Peyer's patch (tissue), 4 donors: ENCODE measurements at regions not wholly inside any gene's neighbourhood (a gene's known extent, or its start where the extent isn't known, plus 50 kb on each side); places are given as distances from the start of the nearest gene placed in this dataset.

Experiments used
- DNase-seq, 3 donors: peaks; one replicate each; pipeline ENCODE4 v3.0.0-alpha.2; 2017 to 2019
- H3K27ac ChIP-seq, 4 donors: fragments of 200-600 bp; sonication (generic); one replicate each; pipeline ENCODE4 v1.5.1; 2016 to 2019
- H3K27me3 ChIP-seq, 2 donors: fragments of 200-600 bp; sonication (generic); one replicate each; pipeline ENCODE4 v1.5.1; 2019
- H3K36me3 ChIP-seq, 3 donors: fragments of 200-600 bp; sonication (generic); one replicate each; pipeline ENCODE4 v1.5.1; 2016 to 2019
- H3K4me1 ChIP-seq, 4 donors: fragments of 200-600 bp; sonication (generic); one replicate each; pipeline ENCODE4 v1.5.1; 2016 to 2019
- H3K4me3 ChIP-seq, 4 donors: fragments of 200-600 bp; sonication (generic); 1 replicate in 3 of 4; 2 replicates in 1 of 4; pipeline ENCODE4 v1.5.1; 2016 to 2019; ENCODE audit warnings: mild to moderate bottlenecking in 1 of 4
- H3K9me3 ChIP-seq, 4 donors: fragments of 200-600 bp; sonication (generic); one replicate each; pipeline ENCODE4 v1.5.1; 2016 to 2019; ENCODE audit warnings: mild to moderate bottlenecking in 1 of 4
- POLR2A ChIP-seq, 2 donors: fragments of 450-650 bp; IDR thresholded peaks; one replicate each; pipeline ENCODE4 v1.5.1; 2017; ENCODE audit warnings: antibody characterized with exemption in 2 of 2, mild to moderate bottlenecking in 2 of 2, moderate library complexity in 2 of 2
- TF ChIP-seq, protein P1 (sequence below), 6 experiments: fragments of 450-650 bp in 4 of 6; fragments of 200-600 bp in 2 of 6; sonication (generic) in 1 of 6; IDR thresholded peaks; one replicate each; pipeline ENCODE4 v1.5.1; 2017 to 2019; ENCODE audit warnings: antibody characterized with exemption in 6 of 6, mild to moderate bottlenecking in 3 of 6, moderate library complexity in 1 of 6

DNA sequence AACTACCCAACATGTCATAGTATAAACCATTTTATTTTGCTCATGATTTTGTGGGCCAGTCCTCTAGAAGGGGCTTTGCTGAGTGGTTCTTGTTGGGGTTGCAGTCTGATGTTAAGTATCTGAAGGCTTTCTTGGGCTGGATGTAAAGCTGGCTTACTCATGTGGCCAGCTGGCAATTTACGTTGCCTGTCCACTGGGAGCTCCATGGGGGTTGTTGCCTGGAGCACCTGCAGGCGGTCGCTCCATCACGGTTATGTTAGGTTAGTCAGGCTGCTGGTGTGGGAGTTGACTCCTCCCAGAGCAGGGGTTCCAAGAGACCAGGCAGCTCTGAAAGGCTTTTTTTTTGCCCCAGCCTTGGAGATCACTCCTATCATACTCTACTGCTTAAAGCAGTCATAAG, 98.1 kb downstream of the NR1D2 start:
- Histone ChIP-seq H3K4me1 (no peaks in the 10 kb centered on the region), H3K27ac (peak overlapping the region in 3 of 4 donors; percentile 29 to 67 (median 59))

DNA sequence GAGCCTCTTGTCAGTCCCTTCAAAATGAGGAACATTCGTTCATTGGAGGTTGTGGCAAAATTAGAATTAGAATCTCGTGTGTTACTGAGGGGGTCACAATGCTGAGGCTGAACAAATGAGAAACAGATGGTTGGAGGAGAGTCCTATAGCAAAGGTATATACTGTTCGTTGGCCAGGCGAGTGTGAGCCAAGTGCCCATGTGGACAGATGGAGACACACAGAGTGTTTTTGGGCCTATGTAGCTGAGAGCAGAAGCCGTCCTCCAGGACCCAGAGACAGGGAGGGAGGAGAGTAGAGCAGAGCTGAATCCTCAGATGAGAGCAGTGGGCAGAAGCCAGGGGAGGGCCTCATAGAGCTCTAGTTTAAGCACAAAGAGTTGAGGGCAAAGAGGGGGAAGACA, 98.9 kb downstream of the NR1D2 start:
- H3K27ac ChIP-seq = no peak overlapping the region
- H3K4me1 ChIP-seq = no peaks in the 10 kb centered on the region
- no peak overlapping the region for H3K4me3 ChIP-seq
- no peaks in the 10 kb centered on the region for H3K27me3 ChIP-seq
- no peak for TF ChIP-seq POLR2A (IDR thresholded peaks at IDR 0.05)
- TF ChIP-seq, protein P1, sequence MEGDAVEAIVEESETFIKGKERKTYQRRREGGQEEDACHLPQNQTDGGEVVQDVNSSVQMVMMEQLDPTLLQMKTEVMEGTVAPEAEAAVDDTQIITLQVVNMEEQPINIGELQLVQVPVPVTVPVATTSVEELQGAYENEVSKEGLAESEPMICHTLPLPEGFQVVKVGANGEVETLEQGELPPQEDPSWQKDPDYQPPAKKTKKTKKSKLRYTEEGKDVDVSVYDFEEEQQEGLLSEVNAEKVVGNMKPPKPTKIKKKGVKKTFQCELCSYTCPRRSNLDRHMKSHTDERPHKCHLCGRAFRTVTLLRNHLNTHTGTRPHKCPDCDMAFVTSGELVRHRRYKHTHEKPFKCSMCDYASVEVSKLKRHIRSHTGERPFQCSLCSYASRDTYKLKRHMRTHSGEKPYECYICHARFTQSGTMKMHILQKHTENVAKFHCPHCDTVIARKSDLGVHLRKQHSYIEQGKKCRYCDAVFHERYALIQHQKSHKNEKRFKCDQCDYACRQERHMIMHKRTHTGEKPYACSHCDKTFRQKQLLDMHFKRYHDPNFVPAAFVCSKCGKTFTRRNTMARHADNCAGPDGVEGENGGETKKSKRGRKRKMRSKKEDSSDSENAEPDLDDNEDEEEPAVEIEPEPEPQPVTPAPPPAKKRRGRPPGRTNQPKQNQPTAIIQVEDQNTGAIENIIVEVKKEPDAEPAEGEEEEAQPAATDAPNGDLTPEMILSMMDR (IDR thresholded peaks at IDR 0.05) = no peak
- no peak for DNase-seq
- no peaks in the 10 kb centered on the region for H3K36me3 ChIP-seq
- H3K9me3 ChIP-seq = no peaks in the 10 kb centered on the region

More for the DNA sequence above, 98.1 kb downstream of the NR1D2 start:
- no peaks in the 10 kb centered on the region for H3K27me3 ChIP-seq
- DNase-seq = no peak
- no peaks in the 10 kb centered on the region for H3K9me3 ChIP-seq
- H3K4me3 ChIP-seq = no peak overlapping the region
- no peak for TF ChIP-seq POLR2A (IDR thresholded peaks at IDR 0.05)
- TF ChIP-seq, protein P1 (IDR thresholded peaks at IDR 0.05) = no peak
- H3K36me3 ChIP-seq = no peaks in the 10 kb centered on the region

DNA sequence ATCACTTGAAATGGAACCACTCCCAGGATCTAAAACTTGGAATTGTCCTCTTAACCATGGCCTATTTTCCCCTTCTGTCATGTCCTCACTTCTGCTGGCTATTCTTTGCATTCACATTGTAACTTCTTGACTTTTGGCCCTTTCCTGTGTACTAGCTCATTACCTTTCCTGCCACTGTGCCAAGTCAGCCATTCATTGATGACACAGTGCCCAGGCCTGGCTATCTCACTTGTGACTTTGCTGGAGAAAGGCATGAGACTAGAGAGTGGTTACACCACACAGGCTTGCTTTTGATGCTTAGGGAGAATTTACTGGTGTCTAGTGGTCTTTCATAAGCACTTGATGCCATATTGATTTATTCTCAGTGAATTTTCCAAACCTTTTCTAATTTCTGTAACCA, 101.1 kb downstream of the NR1D2 start:
- H3K27ac ChIP-seq = no peak overlapping the region
- DNase-seq = no peak
- no peaks in the 10 kb centered on the region for H3K9me3 ChIP-seq
- H3K4me3 ChIP-seq = no peak overlapping the region
- H3K27me3 ChIP-seq = no peaks in the 10 kb centered on the region
- no peaks in the 10 kb centered on the region for H3K36me3 ChIP-seq
- no peaks in the 10 kb centered on the region for H3K4me1 ChIP-seq
- TF ChIP-seq POLR2A (IDR thresholded peaks at IDR 0.05) = no peak
- TF ChIP-seq, protein P1 (IDR thresholded peaks at IDR 0.05) = no peak

DNA sequence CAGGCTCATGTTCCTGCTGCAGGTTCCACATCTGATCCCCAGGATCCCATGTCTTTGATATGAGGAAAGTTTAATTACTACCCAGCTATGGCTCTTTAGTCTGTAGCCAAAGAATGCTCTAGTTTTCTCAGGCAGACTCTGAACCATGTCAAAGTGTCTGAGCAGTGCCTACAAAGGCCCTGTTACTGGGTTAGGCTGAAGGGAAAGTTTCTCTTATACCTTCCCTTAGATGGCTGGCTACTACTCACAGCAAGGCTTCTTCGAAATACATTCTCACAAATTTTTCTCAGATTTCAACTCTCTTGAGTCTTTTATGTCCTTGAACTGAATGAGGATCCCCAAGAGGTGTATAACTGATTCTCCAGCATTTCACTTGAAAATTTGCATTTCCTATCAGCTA, 102.4 kb downstream of the NR1D2 start:
- TF ChIP-seq, protein P1 (IDR thresholded peaks at IDR 0.05) = no peak
- no peak for TF ChIP-seq POLR2A (IDR thresholded peaks at IDR 0.05)
- no peak for DNase-seq
- Histone ChIP-seq H3K27me3 (no peaks in the 10 kb centered on the region), H3K36me3 (no peaks in the 10 kb centered on the region), H3K4me1 (no peaks in the 10 kb centered on the region), H3K27ac (no peak overlapping the region), H3K9me3 (no peaks in the 10 kb centered on the region), H3K4me3 (no peak overlapping the region)

DNA sequence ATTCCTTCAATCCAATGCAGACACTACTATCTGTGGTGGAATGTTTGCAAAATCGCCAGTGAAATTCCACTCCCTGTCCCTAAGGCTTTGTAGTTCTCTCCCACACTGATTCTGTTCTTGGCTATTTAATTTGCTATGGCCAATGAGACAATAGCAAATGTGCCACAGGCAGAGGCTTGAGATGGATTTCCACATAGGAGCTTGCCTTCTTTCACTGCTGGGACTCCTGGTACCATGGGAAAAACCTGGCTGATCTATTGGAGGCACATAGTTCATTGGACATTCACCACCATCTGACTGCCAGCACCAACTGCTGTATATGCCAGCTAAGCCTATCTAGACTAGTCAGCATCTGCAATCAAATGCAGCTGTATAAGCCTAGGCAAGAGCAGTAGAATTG, 103.8 kb downstream of the NR1D2 start:
- Histone ChIP-seq H3K4me1 (no peaks in the 10 kb centered on the region), H3K27ac (no peak overlapping the region), H3K4me3 (no peak overlapping the region), H3K36me3 (no peaks in the 10 kb centered on the region), H3K27me3 (no peaks in the 10 kb centered on the region), H3K9me3 (no peaks in the 10 kb centered on the region)
- no peak for DNase-seq
- TF ChIP-seq POLR2A (IDR thresholded peaks at IDR 0.05) = no peak
- TF ChIP-seq, protein P1 (IDR thresholded peaks at IDR 0.05) = no peak

DNA sequence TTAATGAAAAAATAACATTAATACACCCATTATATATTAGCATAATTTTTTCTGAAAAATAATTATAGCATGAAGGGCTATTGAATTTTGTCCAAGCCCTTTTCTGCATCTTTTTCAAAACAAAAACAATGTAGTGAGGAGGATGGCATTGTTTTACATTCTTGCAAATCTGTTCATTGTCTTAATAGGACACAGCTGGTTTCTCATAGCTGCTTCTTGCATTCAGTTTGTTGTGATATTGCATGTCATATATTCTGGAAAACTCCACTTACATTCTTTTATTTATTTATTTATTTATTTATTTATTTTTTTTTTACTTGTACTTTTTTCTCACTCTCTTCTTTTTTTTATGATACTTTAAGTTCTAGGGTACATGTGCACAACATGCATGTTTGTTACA, 107.4 kb downstream of the NR1D2 start:
- Histone ChIP-seq H3K4me1 (no peaks in the 10 kb centered on the region), H3K27ac (no peak overlapping the region), H3K4me3 (no peak overlapping the region), H3K9me3 (no peaks in the 10 kb centered on the region), H3K27me3 (no peaks in the 10 kb centered on the region), H3K36me3 (no peaks in the 10 kb centered on the region)
- no peak for DNase-seq
- TF ChIP-seq, protein P1 (IDR thresholded peaks at IDR 0.05) = no peak
- no peak for TF ChIP-seq POLR2A (IDR thresholded peaks at IDR 0.05)
